BJ (cell line): ENCODE measurements at regions not wholly inside any gene's neighbourhood (a gene's known extent, or its start where the extent isn't known, plus 50 kb on each side); places are given as distances from the start of the nearest gene placed in this dataset.

Source experiments
- CTCF ChIA-PET: fragments of 350-600 bp; formaldehyde crosslinking; extraction: SDS; loops from one replicate; lab custom pipeline; 2021; ENCODE audit warnings: antibody characterized with exemption, inconsistent platforms; lab: Yijun Ruan, JAX
- POLR2A ChIA-PET: fragments of 300-600 bp; sonication (Branson Sonifier 250); formaldehyde crosslinking; extraction: SDS; loops from one replicate; lab custom pipeline; 2021; ENCODE audit warnings: antibody characterized with exemption; lab: Charles Lee
- DNase-seq: peaks from one replicate; pipeline ENCODE4 v3.0.0-alpha.2; 2011; ENCODE audit warnings: low read depth
- H3K27me3 ChIP-seq: 2 replicates; pipeline ENCODE4 v1.6.0; 2011; ENCODE audit warnings: low read length; ENCODE audit not compliant: control insufficient read depth, insufficient read depth
- H3K36me3 ChIP-seq: 2 replicates; pipeline ENCODE4 v1.5.1; 2011; ENCODE audit warnings: low read length; ENCODE audit not compliant: control insufficient read depth, insufficient read depth
- H3K4me3 ChIP-seq: 2 replicates; pipeline ENCODE4 v1.5.1; 2011; ENCODE audit warnings: low read depth, mild to moderate bottlenecking, control low read depth, low read length
- CTCF ChIP-seq: IDR thresholded peaks from 2 replicates; pipeline ENCODE4 v1.5.1; 2011; ENCODE audit warnings: low read depth, mild to moderate bottlenecking, control low read depth, inconsistent platforms, low read length, moderate library complexity; ENCODE audit not compliant: insufficient read depth

- TF ChIP-seq CTCF, result no peak
- ChIA-PET CTCF (no interaction called here), POLR2A (no interaction called here)
- DNase-seq, result no peak
- no peak overlapping the region for H3K4me3 ChIP-seq
- no peaks in the 10 kb centered on the region for H3K36me3 ChIP-seq
- no peaks in the 10 kb centered on the region for H3K27me3 ChIP-seq
Observed at GRCh38 chr4:63393544-63393943, 1015.7 kb downstream of the TECRL start.

GRCh38 chr4:63379750-63380522, 1029.3 kb downstream of the TECRL start:
- ChIA-PET CTCF (no interaction called here), POLR2A (interaction anchor here (0.6 kb wide), 1 partner anchor 53 kb away, joined by 3 read pairs; no protein-coding TSS in a partner anchor)
- no peaks in the 10 kb centered on the region for H3K36me3 ChIP-seq
- H3K4me3 ChIP-seq, result no peak overlapping the region
- no peak for DNase-seq
- H3K27me3 ChIP-seq, result no peaks in the 10 kb centered on the region
- TF ChIP-seq CTCF, result no peak

GRCh38 chr4:63371001-63371400, 1038.2 kb downstream of the TECRL start:
- POLR2A ChIA-PET, result no interaction called here
- no peaks in the 10 kb centered on the region for H3K36me3 ChIP-seq
- no peak for TF ChIP-seq CTCF
- CTCF ChIA-PET, result no interaction called here
- no peak overlapping the region for H3K4me3 ChIP-seq
- no peaks in the 10 kb centered on the region for H3K27me3 ChIP-seq
- no peak for DNase-seq

GRCh38 chr4:63361628-63362027, 1047.6 kb downstream of the TECRL start:
- TF ChIP-seq CTCF, result no peak
- no peaks in the 10 kb centered on the region for H3K27me3 ChIP-seq
- no peak for DNase-seq
- CTCF ChIA-PET, result no interaction called here
- no peak overlapping the region for H3K4me3 ChIP-seq
- H3K36me3 ChIP-seq, result no peaks in the 10 kb centered on the region
- POLR2A ChIA-PET, result no interaction called here

- Histone ChIP-seq H3K27me3 (no peaks in the 10 kb centered on the region), H3K4me3 (no peak overlapping the region), H3K36me3 (no peaks in the 10 kb centered on the region)
- ChIA-PET CTCF (no interaction called here), POLR2A (no interaction called here)
- DNase-seq, result no peak
- TF ChIP-seq CTCF, result no peak
Observed at GRCh38 chr4:63361066-63361465, 1048.2 kb downstream of the TECRL start.
